Stimulated activated CD8-positive, alpha-beta memory T cell treated with anti-CD3 and anti-CD28 coated beads, Interleukin-12 subunit alpha, Interleukin-12 subunit beta, amount 100 ng/mL, for 24 hours (primary cell): ENCODE measurements at regions not wholly inside any gene's neighbourhood (a gene's known extent, or its start where the extent isn't known, plus 50 kb on each side); places are given as distances from the start of the nearest gene placed in this dataset.

Source experiments
- DNase-seq: peaks from one replicate; pipeline ENCODE4 v3.0.0-alpha.2; 2020; ENCODE audit errors: extremely low read depth

GRCh38 chr13:74669149-74669548 lies 534.9 kb upstream of the KLF12 start:
- no peak for DNase-seq

GRCh38 chr13:74667656-74668203 lies 533.5 kb upstream of the KLF12 start:
- DNase-seq = no peak

GRCh38 chr13:74662905-74663304 lies 528.7 kb upstream of the KLF12 start:
- DNase-seq = no peak

- DNase-seq = no peak
Observed at GRCh38 chr13:74661851-74662250, 527.6 kb upstream of the KLF12 start.

- no peak for DNase-seq
Observed at GRCh38 chr13:74657765-74658164, 523.6 kb upstream of the KLF12 start.

DNA sequence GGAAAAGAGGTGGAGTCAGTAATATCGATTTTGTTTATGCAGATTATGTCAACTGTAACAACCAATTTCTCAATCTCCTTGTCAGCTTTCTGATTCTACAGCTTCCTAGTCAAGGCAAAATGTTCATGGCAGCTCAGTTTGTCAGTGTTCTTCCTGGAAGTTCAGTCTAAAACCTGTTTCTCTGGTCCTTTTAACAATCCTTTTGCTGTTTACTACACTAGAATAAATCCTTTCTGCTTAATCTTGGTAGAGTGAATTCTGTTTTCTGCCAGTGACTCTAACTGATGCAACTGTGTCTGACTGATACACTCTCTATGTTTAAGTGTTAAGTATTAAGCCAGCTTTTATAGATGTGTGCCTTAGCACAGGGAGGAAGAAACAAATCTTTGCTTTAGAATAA lies 516.9 kb upstream of the KLF12 start:
- no peak for DNase-seq

- DNase-seq = no peak
Observed at GRCh38 chr13:74647991-74648390, 513.8 kb upstream of the KLF12 start.

GRCh38 chr13:74647211-74647610 lies 513.0 kb upstream of the KLF12 start:
- no peak for DNase-seq

- DNase-seq = no peak
Observed at GRCh38 chr13:74646091-74646490, 511.9 kb upstream of the KLF12 start.

DNA sequence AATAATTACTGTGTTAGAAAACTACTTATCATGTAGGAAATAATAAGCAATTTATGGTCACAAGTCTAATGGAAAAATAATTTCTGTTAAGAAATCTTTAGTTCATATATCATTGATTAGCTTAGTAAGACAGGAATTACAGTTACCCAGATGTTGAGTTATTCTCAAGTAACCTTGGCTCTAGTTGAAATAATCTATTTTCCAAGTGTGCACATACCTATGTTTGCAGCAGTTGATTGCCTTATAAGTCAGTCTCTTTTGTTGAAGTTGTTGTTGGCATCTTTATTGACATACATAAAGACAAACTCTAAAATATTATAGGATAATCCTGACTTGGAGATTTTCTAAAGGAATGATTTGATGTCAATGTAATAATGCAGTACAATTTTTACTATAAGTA lies 511.4 kb upstream of the KLF12 start:
- DNase-seq = no peak

- no peak for DNase-seq
Observed at GRCh38 chr13:74644229-74644628, 510.0 kb upstream of the KLF12 start.

DNA sequence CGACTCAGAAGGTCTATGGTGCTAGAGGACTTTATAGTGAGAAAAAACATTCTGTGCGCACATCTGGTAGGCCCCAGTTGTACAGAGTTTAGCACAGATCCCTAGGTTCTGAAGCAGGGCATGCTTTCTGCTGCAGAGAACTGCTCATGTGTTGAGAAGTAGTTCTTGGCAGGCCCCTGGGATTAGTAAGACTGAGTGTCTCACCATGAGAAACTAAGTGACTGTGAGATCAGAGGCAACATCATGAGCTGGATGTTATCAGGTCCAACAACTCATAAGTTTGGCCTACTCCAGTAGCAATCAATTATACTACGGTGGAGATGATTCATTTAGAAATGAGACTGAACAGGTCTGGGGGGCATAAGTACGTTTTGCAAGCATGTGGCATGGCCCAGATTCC lies 507.4 kb upstream of the KLF12 start:
- DNase-seq = no peak

- DNase-seq = no peak
Observed at GRCh38 chr13:74633734-74634133, 499.5 kb upstream of the KLF12 start.

DNA sequence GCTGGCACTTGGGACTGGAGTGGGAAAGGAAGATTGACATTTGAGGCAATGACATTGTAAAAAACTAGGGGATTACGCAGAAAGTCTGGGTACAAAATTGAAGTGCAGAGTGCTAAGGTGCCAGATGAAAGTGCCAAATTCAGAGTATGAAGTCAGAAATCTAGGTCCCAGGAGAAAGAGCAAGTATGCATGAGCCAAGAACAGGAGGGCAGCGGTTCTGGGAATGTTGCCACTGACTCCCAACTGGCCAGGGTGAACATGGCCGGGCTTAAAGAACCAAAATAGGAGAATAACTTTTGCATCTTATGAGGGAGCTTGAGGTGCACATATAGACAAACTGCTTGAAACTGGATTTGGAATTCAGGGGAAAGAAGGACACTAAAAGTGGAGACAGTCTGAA lies 495.8 kb upstream of the KLF12 start:
- no peak for DNase-seq

DNA sequence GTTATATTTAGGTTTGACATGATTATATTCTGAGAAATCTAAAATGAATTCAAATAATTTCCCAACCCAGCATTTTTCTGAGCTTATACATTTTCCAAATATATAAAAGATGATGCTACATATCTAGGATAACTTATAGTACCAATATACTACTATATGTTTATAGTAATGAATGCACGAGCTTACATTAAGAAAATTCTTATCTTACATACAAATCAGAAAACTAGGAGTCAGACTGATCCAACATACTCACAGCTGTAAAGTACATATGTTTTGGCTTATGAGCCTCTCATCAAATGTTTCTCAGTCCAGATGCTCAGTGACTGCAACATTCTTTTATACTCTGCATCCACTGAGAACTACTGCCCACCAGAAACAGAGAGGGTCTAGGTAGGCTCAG lies 491.3 kb upstream of the KLF12 start:
- DNase-seq = no peak

DNA sequence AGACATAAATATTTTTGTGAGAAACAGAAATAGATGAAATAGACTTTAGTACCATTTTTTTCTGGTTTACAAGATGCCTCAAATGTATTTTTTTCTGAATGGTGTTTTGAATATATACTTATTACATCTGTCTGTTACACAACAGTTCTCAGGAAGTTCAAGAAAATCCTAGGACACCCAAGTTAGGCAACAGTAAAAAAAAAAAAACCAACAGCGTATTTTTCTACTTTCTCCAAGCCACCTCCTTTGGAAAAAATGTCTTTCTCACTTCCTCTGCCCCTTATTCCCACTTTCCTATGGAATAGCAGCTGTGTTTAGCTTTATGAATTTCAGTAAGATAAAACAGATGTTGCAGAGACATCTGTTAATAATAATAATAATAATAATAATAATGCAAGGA lies 489.6 kb upstream of the KLF12 start:
- no peak for DNase-seq

GRCh38 chr13:74622284-74622683 lies 488.1 kb upstream of the KLF12 start:
- no peak for DNase-seq

- DNase-seq = no peak
Observed at GRCh38 chr13:74620711-74621110, 486.5 kb upstream of the KLF12 start.

DNA sequence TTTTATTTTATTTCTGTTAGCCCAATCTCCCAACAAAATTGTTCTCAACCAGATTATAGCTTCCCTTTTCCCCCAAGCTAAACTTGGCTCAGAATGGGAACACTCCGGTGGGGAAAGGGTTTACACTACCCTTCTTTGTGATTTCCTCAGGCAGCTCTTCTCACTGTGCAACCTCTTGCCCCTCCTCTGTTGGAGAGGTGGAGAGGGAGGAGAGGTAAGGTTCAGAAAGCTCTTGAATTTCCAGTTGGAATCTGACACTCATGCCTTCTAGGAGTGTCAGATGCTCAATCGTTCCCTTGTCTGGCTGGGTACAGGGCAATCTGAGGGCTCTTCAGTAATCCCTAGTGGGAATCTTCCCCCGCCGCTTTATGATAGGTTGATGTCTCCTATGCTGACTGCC lies 486.1 kb upstream of the KLF12 start:
- DNase-seq = no peak

- no peak for DNase-seq
Observed at GRCh38 chr13:74597526-74597925, 463.3 kb upstream of the KLF12 start.

GRCh38 chr13:74596691-74597090 lies 462.5 kb upstream of the KLF12 start:
- no peak for DNase-seq

- no peak for DNase-seq
Observed at GRCh38 chr13:74593688-74594087, 459.5 kb upstream of the KLF12 start.

GRCh38 chr13:74586847-74587246 lies 452.6 kb upstream of the KLF12 start:
- no peak for DNase-seq

- DNase-seq = no peak
Observed at GRCh38 chr13:74576420-74576819, 442.2 kb upstream of the KLF12 start.

DNA sequence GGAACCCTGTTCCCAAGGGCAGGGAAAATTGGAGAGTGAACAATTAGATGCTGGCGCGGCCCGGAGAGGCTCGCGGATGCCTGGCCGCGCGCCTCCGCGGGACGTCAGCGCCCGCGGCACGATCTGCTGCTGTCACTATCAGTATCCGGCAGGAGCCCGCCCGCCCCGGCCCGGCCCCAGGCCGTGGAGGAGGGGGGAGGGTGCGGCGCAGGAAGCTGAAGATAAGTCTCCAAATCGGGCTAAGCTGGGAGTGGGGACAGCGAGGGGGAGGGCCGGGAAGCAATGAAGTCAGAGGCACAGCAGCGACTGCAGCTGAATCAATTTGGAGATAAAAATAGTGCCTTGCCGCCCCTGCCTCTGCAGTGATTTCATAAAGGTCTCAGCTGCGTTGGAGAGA lies 441.5 kb upstream of the KLF12 start:
- DNase-seq = no peak
